ENCODE measurements at regions not wholly inside any gene's neighbourhood (a gene's known extent, or its start where the extent isn't known, plus 50 kb on each side); places are given as distances from the start of the nearest gene placed in this dataset.

DNA sequence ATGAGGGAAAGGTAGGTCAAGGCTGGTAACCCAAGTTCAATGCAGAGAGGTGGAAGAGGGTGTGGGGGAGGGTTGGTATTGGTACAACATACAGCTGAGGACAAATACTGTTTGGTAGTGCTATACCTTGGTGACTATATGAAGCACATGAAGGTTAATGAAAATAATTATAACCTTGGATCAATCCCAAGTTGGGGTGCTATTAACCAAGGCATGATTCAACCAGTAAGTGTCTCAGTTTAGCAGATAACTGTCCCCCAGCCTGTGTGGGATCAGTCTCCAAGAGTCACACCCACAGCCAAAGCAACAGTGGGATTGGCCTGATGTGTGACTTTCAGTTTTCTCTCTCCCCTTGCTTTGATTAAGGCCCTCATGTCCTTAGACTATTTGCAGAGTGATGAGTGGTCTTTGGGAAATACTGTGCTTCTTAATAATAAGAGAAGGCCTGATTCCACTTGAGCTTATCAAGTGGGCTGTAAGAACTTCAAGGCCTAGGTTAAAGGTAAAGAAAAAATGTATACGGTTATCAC lies 80.8 kb downstream of the EOMES start:
- no peak for FAIRE-seq
- CTCF ChIA-PET (ENCODE audit: low intra/inter-chr PET ratio) = no interaction called here

More for the DNA sequence above, 80.8 kb downstream of the EOMES start:
- BruUV-seq (replicated peaks) = no TSS peak
- no peak overlapping the region for H3K4me3 ChIP-seq
- no peak for ATAC-seq
- no peaks in the 10 kb centered on the region for H4K20me1 ChIP-seq (replicated peaks; ENCODE audit: control insufficient read depth, insufficient read depth, low read length)
- no peak for DNase-seq (ENCODE audit: extremely low read depth in 1 of 4, low spot score in 3 of 4)
- H2AFZ ChIP-seq (ENCODE audit: low read depth, low read length) = no peak overlapping the region
- no peaks in the 10 kb centered on the region for H3K4me1 ChIP-seq (replicated peaks in 1 of 2; ENCODE audit: control insufficient read depth in 2 of 2, insufficient read depth in 2 of 2, low read length in 2 of 2)
- no peaks in the 10 kb centered on the region for H3K9me1 ChIP-seq (ENCODE audit: control insufficient read depth, insufficient read depth, low read length)
- POLR2A ChIA-PET = no interaction called here
- no peak overlapping the region for H3K4me2 ChIP-seq (ENCODE audit: insufficient read depth, low read length)
- TF ChIP-seq, protein P1, sequence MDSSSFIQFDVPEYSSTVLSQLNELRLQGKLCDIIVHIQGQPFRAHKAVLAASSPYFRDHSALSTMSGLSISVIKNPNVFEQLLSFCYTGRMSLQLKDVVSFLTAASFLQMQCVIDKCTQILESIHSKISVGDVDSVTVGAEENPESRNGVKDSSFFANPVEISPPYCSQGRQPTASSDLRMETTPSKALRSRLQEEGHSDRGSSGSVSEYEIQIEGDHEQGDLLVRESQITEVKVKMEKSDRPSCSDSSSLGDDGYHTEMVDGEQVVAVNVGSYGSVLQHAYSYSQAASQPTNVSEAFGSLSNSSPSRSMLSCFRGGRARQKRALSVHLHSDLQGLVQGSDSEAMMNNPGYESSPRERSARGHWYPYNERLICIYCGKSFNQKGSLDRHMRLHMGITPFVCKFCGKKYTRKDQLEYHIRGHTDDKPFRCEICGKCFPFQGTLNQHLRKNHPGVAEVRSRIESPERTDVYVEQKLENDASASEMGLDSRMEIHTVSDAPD (CRISPR knock-in tag; IDR thresholded peaks at IDR 0.05) = no peak
- TF ChIP-seq ZNF76 (CRISPR knock-in tag; IDR thresholded peaks at IDR 0.05; ENCODE audit: borderline replicate concordance) (no peak), PCBP1 (IDR thresholded peaks at IDR 0.05; ENCODE audit: low read depth, low read length, poor library complexity, severe bottlenecking) (no peak), CEBPG (CRISPR knock-in tag; IDR thresholded peaks at IDR 0.05) (no peak), CEBPG (tag; conservative IDR thresholded peaks at IDR 0.05 in 1 of 2, IDR thresholded peaks at IDR 0.05 in 1 of 2) (no peak), ZNF592 (IDR thresholded peaks at IDR 0.05) (no peak), SREBF1 (IDR thresholded peaks at IDR 0.05; ENCODE audit: borderline replicate concordance, low read depth, low read length) (no peak), CBX2 (IDR thresholded peaks at IDR 0.05; ENCODE audit: insufficient read depth, low read length, poor library complexity, severe bottlenecking) (no peak)
- TF ChIP-seq, protein P2, sequence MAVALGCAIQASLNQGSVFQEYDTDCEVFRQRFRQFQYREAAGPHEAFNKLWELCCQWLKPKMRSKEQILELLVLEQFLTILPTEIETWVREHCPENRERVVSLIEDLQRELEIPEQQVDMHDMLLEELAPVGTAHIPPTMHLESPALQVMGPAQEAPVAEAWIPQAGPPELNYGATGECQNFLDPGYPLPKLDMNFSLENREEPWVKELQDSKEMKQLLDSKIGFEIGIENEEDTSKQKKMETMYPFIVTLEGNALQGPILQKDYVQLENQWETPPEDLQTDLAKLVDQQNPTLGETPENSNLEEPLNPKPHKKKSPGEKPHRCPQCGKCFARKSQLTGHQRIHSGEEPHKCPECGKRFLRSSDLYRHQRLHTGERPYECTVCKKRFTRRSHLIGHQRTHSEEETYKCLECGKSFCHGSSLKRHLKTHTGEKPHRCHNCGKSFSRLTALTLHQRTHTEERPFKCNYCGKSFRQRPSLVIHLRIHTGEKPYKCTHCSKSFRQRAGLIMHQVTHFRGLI (CRISPR knock-in tag; IDR thresholded peaks at IDR 0.05) = no peak
- WGBS (ENCODE audit: insufficient coverage, low coverage, missing lambda C conversion rate) = 8% methylated on average over 1 of the region's 1 CpG
- in situ Hi-C loops (cut with MboI) (no loop called here), intact Hi-C loops (cut with micrococcal nuclease) (no loop called here)
- no peaks in the 10 kb centered on the region for H3K79me2 ChIP-seq (ENCODE audit: control insufficient read depth, insufficient read depth, low read length)
- no peaks in the 10 kb centered on the region for H3K9me3 ChIP-seq (replicated peaks; ENCODE audit: control insufficient read depth, insufficient read depth, low read depth, low read length)
- no peaks in the 10 kb centered on the region for H3K36me3 ChIP-seq (ENCODE audit: control insufficient read depth, insufficient read depth, low read length)
- no peaks in the 10 kb centered on the region for H3K27me3 ChIP-seq (ENCODE audit: control insufficient read depth in 2 of 2, insufficient read depth in 2 of 2, low read length in 2 of 2)
- H3K27ac ChIP-seq (ENCODE audit: extremely low read depth, low read depth, low read length) = no peak overlapping the region
- H3K9ac ChIP-seq (ENCODE audit: insufficient read depth in 1 of 2, low read depth in 2 of 2, low read length in 2 of 2) = no peak overlapping the region
